AG04450 (cell line): ENCODE measurements at regions not wholly inside any gene's neighbourhood (a gene's known extent, or its start where the extent isn't known, plus 50 kb on each side); places are given as distances from the start of the nearest gene placed in this dataset.

Experiments used
- CTCF ChIA-PET: fragments of 300-600, 350-600 bp; formaldehyde crosslinking; extraction: SDS; loops from one replicate; lab custom pipeline; 2022; ENCODE audit warnings: antibody characterized with exemption, inconsistent platforms; lab: Charles Lee
- POLR2A ChIA-PET: fragments of 350-600 bp; formaldehyde crosslinking; extraction: SDS; loops from one replicate; lab custom pipeline; 2021; ENCODE audit warnings: antibody characterized with exemption, inconsistent platforms; lab: Yijun Ruan, JAX
- DNase-seq: peaks from one replicate; pipeline ENCODE4 v3.0.0-alpha.2; 2011; ENCODE audit warnings: low read depth, low spot score
- H3K27ac ChIP-seq: one replicate; pipeline ENCODE4 v1.5.1; 2012; ENCODE audit warnings: low read depth, low read length, control low read depth
- H3K27me3 ChIP-seq: one replicate; pipeline ENCODE4 v1.6.0; 2012; ENCODE audit warnings: low read length; ENCODE audit not compliant: control insufficient read depth, insufficient read depth
- H3K4me3 ChIP-seq: 2 replicates; pipeline ENCODE4 v1.5.1; 2011; ENCODE audit warnings: mild to moderate bottlenecking, low read depth, low read length, control low read depth
- H3K9me3 ChIP-seq: 2 replicates; pipeline ENCODE4 v1.5.1; 2012; ENCODE audit warnings: low read length; ENCODE audit not compliant: control insufficient read depth, insufficient read depth
- TF ChIP-seq, protein P1 (sequence below): IDR thresholded peaks from 2 replicates; pipeline ENCODE4 v1.5.1; 2011; ENCODE audit warnings: low read depth, low read length, control low read depth, inconsistent platforms

DNA sequence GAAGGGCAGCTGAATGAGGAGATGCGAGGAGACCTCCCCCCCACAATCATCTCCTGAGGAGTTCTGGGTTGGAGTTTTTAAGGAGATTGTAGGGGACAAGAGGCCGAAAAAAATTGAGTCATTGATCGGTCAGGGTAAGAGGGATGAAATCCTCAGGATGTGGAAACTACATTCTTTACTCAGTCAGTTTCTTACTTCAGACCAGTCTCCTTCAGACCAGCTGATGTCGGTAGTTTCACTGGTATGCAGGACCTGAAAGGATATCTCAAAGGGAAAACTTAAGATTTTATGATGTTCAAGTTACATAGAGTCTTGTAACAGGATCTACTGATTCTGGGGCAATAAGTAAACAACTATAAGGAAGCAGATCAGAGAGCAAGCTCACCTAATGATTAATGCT is 51.7 kb upstream of the RFXAP start:
- TF ChIP-seq, protein P1, sequence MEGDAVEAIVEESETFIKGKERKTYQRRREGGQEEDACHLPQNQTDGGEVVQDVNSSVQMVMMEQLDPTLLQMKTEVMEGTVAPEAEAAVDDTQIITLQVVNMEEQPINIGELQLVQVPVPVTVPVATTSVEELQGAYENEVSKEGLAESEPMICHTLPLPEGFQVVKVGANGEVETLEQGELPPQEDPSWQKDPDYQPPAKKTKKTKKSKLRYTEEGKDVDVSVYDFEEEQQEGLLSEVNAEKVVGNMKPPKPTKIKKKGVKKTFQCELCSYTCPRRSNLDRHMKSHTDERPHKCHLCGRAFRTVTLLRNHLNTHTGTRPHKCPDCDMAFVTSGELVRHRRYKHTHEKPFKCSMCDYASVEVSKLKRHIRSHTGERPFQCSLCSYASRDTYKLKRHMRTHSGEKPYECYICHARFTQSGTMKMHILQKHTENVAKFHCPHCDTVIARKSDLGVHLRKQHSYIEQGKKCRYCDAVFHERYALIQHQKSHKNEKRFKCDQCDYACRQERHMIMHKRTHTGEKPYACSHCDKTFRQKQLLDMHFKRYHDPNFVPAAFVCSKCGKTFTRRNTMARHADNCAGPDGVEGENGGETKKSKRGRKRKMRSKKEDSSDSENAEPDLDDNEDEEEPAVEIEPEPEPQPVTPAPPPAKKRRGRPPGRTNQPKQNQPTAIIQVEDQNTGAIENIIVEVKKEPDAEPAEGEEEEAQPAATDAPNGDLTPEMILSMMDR, result no peak
- CTCF ChIA-PET, result no interaction called here
- POLR2A ChIA-PET, result no interaction called here
- no peaks in the 10 kb centered on the region for H3K9me3 ChIP-seq
- H3K27ac ChIP-seq, result no peak overlapping the region
- H3K27me3 ChIP-seq, result no peaks in the 10 kb centered on the region
- no peak overlapping the region for H3K4me3 ChIP-seq
- no peak for DNase-seq

- Histone ChIP-seq H3K9me3 (no peaks in the 10 kb centered on the region), H3K27me3 (no peaks in the 10 kb centered on the region), H3K4me3 (no peak overlapping the region), H3K27ac (no peak overlapping the region)
- no peak for DNase-seq
- ChIA-PET CTCF (interaction anchor here (1.4 kb wide), 1 partner anchor 33 kb away, joined by 4 read pairs; no protein-coding TSS in a partner anchor), POLR2A (no interaction called here)
- TF ChIP-seq, protein P1, result no peak
Measured at GRCh38 chr13:36769126-36769525, 49.9 kb upstream of the RFXAP start.
